BLaER1 (cell line): ENCODE measurements at regions not wholly inside any gene's neighbourhood (a gene's known extent, or its start where the extent isn't known, plus 50 kb on each side); places are given as distances from the start of the nearest gene placed in this dataset.

Experiments
- H3K27ac ChIP-seq: shearing (Covaris generic); formaldehyde crosslinking; 2 replicates; pipeline ENCODE4 v1.8.1; 2022
- H3K27me3 ChIP-seq: shearing (Covaris generic); formaldehyde crosslinking; 2 replicates; pipeline ENCODE4 v1.8.1; 2022
- H3K36me3 ChIP-seq: shearing (Covaris generic); formaldehyde crosslinking; 2 replicates; pipeline ENCODE4 v1.8.1; 2022
- H3K4me1 ChIP-seq: shearing (Covaris generic); formaldehyde crosslinking; 2 replicates; pipeline ENCODE4 v1.8.1; 2022
- H3K4me2 ChIP-seq: shearing (Covaris generic); formaldehyde crosslinking; 2 replicates; pipeline ENCODE4 v1.8.1; 2022
- H3K4me3 ChIP-seq: shearing (Covaris generic); formaldehyde crosslinking; 2 replicates; pipeline ENCODE4 v1.8.1; 2022
- H3K9ac ChIP-seq: shearing (Covaris generic); formaldehyde crosslinking; 2 replicates; pipeline ENCODE4 v1.8.1; 2022
- H3K9me3 ChIP-seq: shearing (Covaris generic); formaldehyde crosslinking; 2 replicates; pipeline ENCODE4 v1.8.1; 2022
- H4K20me1 ChIP-seq: shearing (Covaris generic); formaldehyde crosslinking; 2 replicates; pipeline ENCODE4 v1.8.1; 2022
- Cebpa-rat ChIP-seq: shearing (Covaris generic); IDR thresholded peaks from 2 replicates; pipeline ENCODE4 v1.8.1; 2022

GRCh38 chr14:76927971-76928700 is 100.4 kb downstream of the IRF2BPL start:
- Histone ChIP-seq H3K4me3 (no peak overlapping the region), H3K27ac (no peak overlapping the region), H3K27me3 (no peaks in the 10 kb centered on the region), H3K9ac (peak overlapping the region; percentile 46), H3K9me3 (no peaks in the 10 kb centered on the region), H3K4me1 (peaks cover 96% of the 10 kb centered on the region), H3K4me2 (peak overlapping the region; percentile 98), H3K36me3 (no peaks in the 10 kb centered on the region), H4K20me1 (peaks cover 21% of the 10 kb centered on the region; the same call in 1 of the 2 replicates)
- TF ChIP-seq Cebpa-rat, result no peak

GRCh38 chr14:76926521-76927251 is 100.5 kb downstream of the LRRC74A start:
- TF ChIP-seq Cebpa-rat, result no peak
- Histone ChIP-seq H3K4me3 (peak overlapping the region; percentile 46), H3K27ac (peak overlapping the region; percentile 63)

GRCh38 chr14:76925097-76925441 is 98.9 kb downstream of the LRRC74A start:
- H3K9ac ChIP-seq, result peak overlapping the region; percentile 45; the same call in 1 of the 2 replicates
- H3K4me2 ChIP-seq, result peak overlapping the region; percentile 98
- H3K27ac ChIP-seq, result peak overlapping the region; percentile 63
- H3K4me3 ChIP-seq, result no peak overlapping the region
- no peaks in the 10 kb centered on the region for H3K9me3 ChIP-seq
- no peaks in the 10 kb centered on the region for H3K36me3 ChIP-seq
- no peak for TF ChIP-seq Cebpa-rat
- H3K4me1 ChIP-seq, result peaks cover 99% of the 10 kb centered on the region
- H3K27me3 ChIP-seq, result no peaks in the 10 kb centered on the region
- H4K20me1 ChIP-seq, result peaks cover 21% of the 10 kb centered on the region; the same call in 1 of the 2 replicates

More at GRCh38 chr14:76926521-76927251, 100.5 kb downstream of the LRRC74A start:
- H3K27me3 ChIP-seq, result no peaks in the 10 kb centered on the region
- H3K9ac ChIP-seq, result peak overlapping the region; percentile 32; the same call in 1 of the 2 replicates
- H3K36me3 ChIP-seq, result no peaks in the 10 kb centered on the region
- no peaks in the 10 kb centered on the region for H3K9me3 ChIP-seq
- peaks cover 21% of the 10 kb centered on the region; the same call in 1 of the 2 replicates for H4K20me1 ChIP-seq
- H3K4me1 ChIP-seq, result peaks cover 96% of the 10 kb centered on the region
- H3K4me2 ChIP-seq, result peak overlapping the region; percentile 98

- no peaks in the 10 kb centered on the region for H3K27me3 ChIP-seq
- peaks cover 21% of the 10 kb centered on the region; the same call in 1 of the 2 replicates for H4K20me1 ChIP-seq
- peak overlapping the region; percentile 98 for H3K4me2 ChIP-seq
- TF ChIP-seq Cebpa-rat, result no peak
- H3K9ac ChIP-seq, result peak overlapping the region; percentile 45; the same call in 1 of the 2 replicates
- H3K4me3 ChIP-seq, result peak overlapping the region; percentile 31; the same call in 1 of the 2 replicates
- H3K9me3 ChIP-seq, result no peaks in the 10 kb centered on the region
- H3K4me1 ChIP-seq, result peaks cover 99% of the 10 kb centered on the region
- H3K27ac ChIP-seq, result peak overlapping the region; percentile 63
- no peaks in the 10 kb centered on the region for H3K36me3 ChIP-seq
Observed at GRCh38 chr14:76924371-76925096, 98.3 kb downstream of the LRRC74A start.

DNA sequence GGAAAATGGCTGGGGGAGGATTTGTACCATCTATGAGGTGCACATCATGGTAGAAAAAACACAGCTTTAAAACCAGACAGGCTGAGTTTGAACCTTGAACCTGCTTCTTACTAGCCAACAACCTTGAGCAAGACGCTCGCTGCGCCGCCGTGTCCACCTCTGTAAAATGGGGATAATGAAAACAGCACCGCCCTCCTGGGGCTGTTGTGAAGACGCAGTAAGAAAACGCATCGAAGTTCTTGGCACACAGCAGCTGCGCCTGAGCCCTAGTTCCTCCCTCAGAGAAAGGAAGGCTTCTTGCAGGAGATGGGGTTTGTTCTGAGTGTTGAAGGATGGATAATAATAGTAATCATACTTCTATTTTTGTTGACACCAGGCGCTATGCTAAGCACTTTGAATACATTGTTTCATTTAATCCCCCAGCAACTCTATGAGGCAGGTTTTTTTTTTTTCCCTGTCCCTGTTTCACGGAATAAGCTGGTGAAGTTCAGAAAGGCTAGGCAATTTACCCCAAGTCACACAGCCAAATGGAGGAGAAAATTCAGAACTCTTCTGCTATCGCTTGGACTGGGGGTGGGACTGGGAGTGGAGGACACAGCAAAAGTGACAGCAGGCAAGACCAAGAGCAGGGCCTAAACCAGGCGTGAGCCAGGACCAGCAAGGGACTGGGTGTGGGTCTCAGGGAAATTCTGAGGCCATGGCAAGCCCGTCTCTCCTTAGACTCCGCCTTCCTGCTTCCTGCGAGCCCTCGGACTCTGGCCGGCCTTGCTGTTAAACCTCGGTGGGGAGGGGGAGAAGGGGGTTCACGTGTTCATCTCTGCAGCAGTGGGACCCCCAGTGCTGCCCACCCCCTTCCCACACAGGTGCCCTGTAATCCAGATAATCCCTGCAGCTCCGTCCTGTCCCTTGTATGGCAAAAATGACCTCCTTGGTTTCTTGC is 97.5 kb downstream of the LRRC74A start:
- Histone ChIP-seq H4K20me1 (peaks cover 19% of the 10 kb centered on the region; the same call in 1 of the 2 replicates), H3K4me2 (peak overlapping the region; percentile 98), H3K9ac (peak overlapping the region; percentile 49; the same call in 1 of the 2 replicates), H3K36me3 (no peaks in the 10 kb centered on the region), H3K4me3 (peak overlapping the region; percentile 31; the same call in 1 of the 2 replicates), H3K27ac (peak overlapping the region; percentile 72), H3K4me1 (peaks cover 99% of the 10 kb centered on the region), H3K9me3 (no peaks in the 10 kb centered on the region), H3K27me3 (no peaks in the 10 kb centered on the region)
- no peak for TF ChIP-seq Cebpa-rat

DNA sequence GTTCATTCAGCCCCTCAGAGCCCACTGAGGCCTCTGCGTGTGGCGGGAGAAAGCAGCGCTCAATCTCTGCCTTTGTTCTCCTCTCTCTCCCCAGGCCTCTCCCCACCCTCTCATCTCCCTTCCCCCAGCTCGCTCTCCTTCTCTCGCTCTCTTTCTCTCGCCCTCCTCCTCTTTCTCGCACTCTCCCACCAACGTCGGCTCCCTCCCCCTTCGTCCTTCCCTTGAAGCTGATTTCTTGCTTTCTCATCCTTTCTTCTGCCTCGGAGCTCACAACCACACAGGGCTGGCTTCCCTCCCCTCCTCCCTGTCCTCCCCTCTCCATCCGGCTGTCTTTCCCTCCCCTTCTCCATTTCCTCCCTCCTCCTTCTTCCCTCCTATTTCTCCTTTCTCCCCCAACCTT is 96.4 kb downstream of the LRRC74A start:
- TF ChIP-seq Cebpa-rat, result no peak
- no peaks in the 10 kb centered on the region for H3K9me3 ChIP-seq
- peak overlapping the region; percentile 49; the same call in 1 of the 2 replicates for H3K9ac ChIP-seq
- H3K27ac ChIP-seq, result peak overlapping the region; percentile 72
- peaks cover 12% of the 10 kb centered on the region; the same call in 1 of the 2 replicates for H4K20me1 ChIP-seq
- H3K36me3 ChIP-seq, result no peaks in the 10 kb centered on the region
- H3K4me3 ChIP-seq, result peak overlapping the region; percentile 18; the same call in 1 of the 2 replicates
- H3K27me3 ChIP-seq, result no peaks in the 10 kb centered on the region
- H3K4me1 ChIP-seq, result peaks cover 99% of the 10 kb centered on the region
- peak overlapping the region; percentile 98 for H3K4me2 ChIP-seq

- no peaks in the 10 kb centered on the region for H3K27me3 ChIP-seq
- peak overlapping the region; percentile 98 for H3K4me2 ChIP-seq
- no peaks in the 10 kb centered on the region for H3K36me3 ChIP-seq
- H3K27ac ChIP-seq, result peak overlapping the region; percentile 72
- TF ChIP-seq Cebpa-rat, result no peak
- H3K9me3 ChIP-seq, result no peaks in the 10 kb centered on the region
- 0 out of 2 replicates have a peak overlapping the region, but pooled peaks have one; percentile 18 for H3K4me3 ChIP-seq
- peak overlapping the region; percentile 49; the same call in 1 of the 2 replicates for H3K9ac ChIP-seq
- peaks cover 99% of the 10 kb centered on the region for H3K4me1 ChIP-seq
- peaks cover 12% of the 10 kb centered on the region; the same call in 1 of the 2 replicates for H4K20me1 ChIP-seq
Observed at GRCh38 chr14:76922092-76922491, 95.9 kb downstream of the LRRC74A start.

GRCh38 chr14:76921088-76921399 is 94.8 kb downstream of the LRRC74A start:
- no peaks in the 10 kb centered on the region for H3K36me3 ChIP-seq
- H4K20me1 ChIP-seq, result peaks cover 12% of the 10 kb centered on the region; the same call in 1 of the 2 replicates
- no peak overlapping the region for H3K9ac ChIP-seq
- no peaks in the 10 kb centered on the region for H3K9me3 ChIP-seq
- no peak for TF ChIP-seq Cebpa-rat
- H3K27ac ChIP-seq, result peak overlapping the region; percentile 49
- H3K4me3 ChIP-seq, result no peak overlapping the region
- H3K27me3 ChIP-seq, result no peaks in the 10 kb centered on the region
- H3K4me2 ChIP-seq, result peak overlapping the region; percentile 98
- H3K4me1 ChIP-seq, result peaks cover 99% of the 10 kb centered on the region
